ENCODE measurements at regions not wholly inside any gene's neighbourhood (a gene's known extent, or its start where the extent isn't known, plus 50 kb on each side); places are given as distances from the start of the nearest gene placed in this dataset.

DNA sequence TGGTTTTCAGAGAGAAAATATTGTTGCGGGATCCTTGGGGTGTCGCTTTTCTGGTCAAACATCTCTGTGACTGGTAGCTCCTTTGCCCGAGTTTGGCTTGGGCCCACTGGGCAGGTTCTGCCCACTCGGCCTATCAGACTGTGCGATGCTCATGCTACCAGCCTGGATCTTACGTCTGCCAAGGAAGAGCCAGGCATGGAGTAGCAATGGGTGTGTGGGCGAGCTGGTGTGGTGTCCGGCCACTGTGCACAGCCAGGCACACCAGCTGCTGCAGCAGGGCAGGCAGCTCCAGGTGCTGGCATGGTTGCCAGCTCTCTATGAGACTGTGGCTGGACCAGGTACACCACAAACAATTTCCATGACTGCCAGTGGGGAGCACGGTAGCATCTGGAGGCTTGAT lies 1351.8 kb upstream of the PCDH20 start:
- no TSS peak for BruUV-seq (replicated peaks)

More for the DNA sequence above, 1351.8 kb upstream of the PCDH20 start:
- Histone ChIP-seq H2BK20ac (ENCODE audit: low read depth, low read length) (no peak overlapping the region), H2AK5ac (ENCODE audit: low read depth, low read length) (no peak overlapping the region), H2BK15ac (ENCODE audit: low read depth, low read length) (no peak overlapping the region), H3K9me3 (ENCODE audit: control insufficient read depth, insufficient read depth, low read length) (no peaks in the 10 kb centered on the region), H3K27me3 (ENCODE audit: control insufficient read depth, insufficient read depth, low read length) (no peaks in the 10 kb centered on the region), H2AFZ (replicated peaks; ENCODE audit: low read length, poor library complexity) (peak overlapping the region; percentile 32), H3K4me3 (ENCODE audit: insufficient read depth, low read depth, low read length) (no peak overlapping the region), H3K9me1 (ENCODE audit: insufficient read depth, low read length) (no peaks in the 10 kb centered on the region), H3K14ac (replicated peaks; ENCODE audit: low read depth, low read length) (no peak overlapping the region; the same call in 1 of the 2 replicates), H3K4ac (ENCODE audit: low read depth, low read length) (no peak overlapping the region), H3K4me2 (ENCODE audit: low read depth, low read length) (no peak overlapping the region), H3K18ac (ENCODE audit: low read depth, low read length) (no peak overlapping the region), H3K27ac (ENCODE audit: insufficient read depth, low read length) (no peak overlapping the region), H4K91ac (ENCODE audit: insufficient read depth, low read depth, low read length) (no peak overlapping the region), H4K5ac (ENCODE audit: low read depth, low read length) (no peak overlapping the region), H3K79me1 (ENCODE audit: low read depth in 1 of 2, low read length in 2 of 2) (no peaks in the 10 kb centered on the region), H4K20me1 (ENCODE audit: insufficient read depth, low read length) (no peaks in the 10 kb centered on the region), H2BK120ac (ENCODE audit: low read depth, low read length) (no peak overlapping the region), H3K4me1 (ENCODE audit: control insufficient read depth, insufficient read depth, low read length) (no peaks in the 10 kb centered on the region), H2BK5ac (ENCODE audit: low read depth, low read length, poor library complexity, severe bottlenecking) (no peak overlapping the region), H3K36me3 (ENCODE audit: control insufficient read depth, insufficient read depth, low read length) (no peaks in the 10 kb centered on the region), H4K8ac (ENCODE audit: low read depth in 2 of 2, low read length in 2 of 2) (no peak overlapping the region), H3K23ac (ENCODE audit: low read depth, low read length) (no peak overlapping the region), H3K56ac (ENCODE audit: extremely low read depth, insufficient read depth, low read length) (no peak overlapping the region), H2AK9ac (replicated peaks; ENCODE audit: low read depth, low read length, poor library complexity) (no peak overlapping the region), H3K9ac (ENCODE audit: low read depth, low read length) (no peak overlapping the region)
- DNase-seq: no peak
- dilution Hi-C loops (cut with HindIII; ENCODE audit: low sequenced_read_pairs, unreplicated experiment): no loop called here
- ChIA-PET POLR2A (ENCODE audit: unreplicated experiment) (no interaction called here), CTCF (no interaction called here)
- intact Hi-C loops (cut with micrococcal nuclease): no loop called here
- no peak for ATAC-seq (ENCODE audit: low read depth)
- 80% methylated on average over 1 of the region's 9 CpGs; no CpG with 5 or more reads in 1 of the 2 experiments for WGBS, 2 experiments (ENCODE audit: extremely low coverage in 2 of 2, insufficient read length in 1 of 2)
- TF ChIP-seq RCOR1 (IDR thresholded peaks at IDR 0.05; ENCODE audit: insufficient replicate concordance, low read length): no peak
- no peak for TF ChIP-seq MAZ (IDR thresholded peaks at IDR 0.05; ENCODE audit: borderline replicate concordance, low read depth, low read length)
- no peak for TF ChIP-seq MAFK (IDR thresholded peaks at IDR 0.05; ENCODE audit: low read depth, low read length)
- no peak for TF ChIP-seq BHLHE40 (IDR thresholded peaks at IDR 0.05; ENCODE audit: low read depth, low read length)
- no peak for TF ChIP-seq CEBPB (IDR thresholded peaks at IDR 0.05; ENCODE audit: low read depth, low read length)
- in situ Hi-C loops (cut with MboI; ENCODE audit: low sequenced_read_pairs): no loop called here
